IMR-90 (cell line): ENCODE measurements at regions not wholly inside any gene's neighbourhood (a gene's known extent, or its start where the extent isn't known, plus 50 kb on each side); places are given as distances from the start of the nearest gene placed in this dataset.

Experiments used
- ATAC-seq: fragments of 200-7000 bp; cut with Tn5 transposase; 2 replicates; pipeline ENCODE4 v1.9.1; 2020; ENCODE audit warnings: low read depth, mild to moderate bottlenecking, moderate library complexity
- BruUV-seq: library from RNA; stranded (reverse); fragments of 400-500 nt; replicated peaks from 2 replicates; lab custom pipeline; 2021; lab: Mats Ljungman, UMichigan
- CTCF ChIA-PET: fragments of 300-600 bp; formaldehyde crosslinking; extraction: SDS; loops from one replicate; lab custom pipeline; 2021; ENCODE audit warnings: antibody characterized with exemption; lab: Yijun Ruan, JAX
- POLR2A ChIA-PET: fragments of 300-600 bp; sonication (Branson Sonifier 250); formaldehyde crosslinking; loops from one replicate; lab custom pipeline; 2022; ENCODE audit warnings: antibody characterized with exemption; ENCODE audit not compliant: unreplicated experiment; lab: Charles Lee
- DNase-seq: peaks from one replicate; pipeline ENCODE4 v3.0.0; 2013
- H2AFZ ChIP-seq: replicated peaks from 2 replicates; pipeline ENCODE3; 2013; ENCODE audit warnings: low read length, mild to moderate bottlenecking; ENCODE audit not compliant: poor library complexity
- H2AK5ac ChIP-seq: 2 replicates; pipeline ENCODE4 v1.6.1; 2013; ENCODE audit warnings: low read depth, low read length, inconsistent platforms
- H2AK9ac ChIP-seq: replicated peaks from 2 replicates; pipeline ENCODE3; 2013; ENCODE audit warnings: mild to moderate bottlenecking, low read depth, low read length, moderate library complexity; ENCODE audit not compliant: poor library complexity
- H2BK120ac ChIP-seq: 2 replicates; pipeline ENCODE4 v1.6.1; 2013; ENCODE audit warnings: low read depth, low read length, inconsistent platforms
- H2BK15ac ChIP-seq: 3 replicates; pipeline ENCODE4 v1.6.1; 2013; ENCODE audit warnings: low read depth, low read length, inconsistent platforms
- H2BK20ac ChIP-seq: 2 replicates; pipeline ENCODE4 v1.6.1; 2013; ENCODE audit warnings: low read depth, mild to moderate bottlenecking, inconsistent platforms, low read length, moderate library complexity
- H2BK5ac ChIP-seq: 2 replicates; pipeline ENCODE4 v1.6.1; 2013; ENCODE audit warnings: mild to moderate bottlenecking, low read depth, low read length, inconsistent platforms; ENCODE audit not compliant: poor library complexity, severe bottlenecking
- H3K14ac ChIP-seq: replicated peaks from 2 replicates; pipeline ENCODE4 v1.6.1; 2013; ENCODE audit warnings: low read depth, low read length, inconsistent platforms
- H3K18ac ChIP-seq: 2 replicates; pipeline ENCODE4 v1.6.1; 2013; ENCODE audit warnings: low read depth, low read length, control low read depth
- H3K23ac ChIP-seq: 2 replicates; pipeline ENCODE4 v1.6.1; 2013; ENCODE audit warnings: low read depth, low read length, inconsistent platforms
- H3K27ac ChIP-seq: 2 replicates; pipeline ENCODE4 v1.5.1; 2013; ENCODE audit warnings: mild to moderate bottlenecking, control low read depth, low read length; ENCODE audit not compliant: insufficient read depth
- H3K27me3 ChIP-seq: 2 replicates; pipeline ENCODE4 v1.6.1; 2013; ENCODE audit warnings: low read length; ENCODE audit not compliant: control insufficient read depth, insufficient read depth
- H3K36me3 ChIP-seq: 2 replicates; pipeline ENCODE4 v1.6.1; 2013; ENCODE audit warnings: low read length, mixed read lengths; ENCODE audit not compliant: control insufficient read depth, insufficient read depth
- H3K4ac ChIP-seq: 2 replicates; pipeline ENCODE4 v1.6.1; 2013; ENCODE audit warnings: low read depth, low read length, inconsistent platforms
- H3K4me1 ChIP-seq: 2 replicates; pipeline ENCODE4 v1.6.1; 2013; ENCODE audit warnings: low read length, mixed read lengths; ENCODE audit not compliant: control insufficient read depth, insufficient read depth
- H3K4me2 ChIP-seq: 2 replicates; pipeline ENCODE4 v1.6.1; 2013; ENCODE audit warnings: low read depth, mild to moderate bottlenecking, control low read depth, low read length, moderate library complexity
- H3K4me3 ChIP-seq: 2 replicates; pipeline ENCODE4 v1.5.1; 2013; ENCODE audit warnings: low read depth, mild to moderate bottlenecking, control low read depth, low read length, moderate library complexity; ENCODE audit not compliant: insufficient read depth
- H3K56ac ChIP-seq: 2 replicates; pipeline ENCODE4 v1.6.1; 2013; ENCODE audit warnings: low read length, inconsistent platforms; ENCODE audit not compliant: insufficient read depth; ENCODE audit errors: extremely low read depth
- H3K79me1 ChIP-seq, 2 experiments: 2 replicates each; pipeline ENCODE4 v1.6.1; 2013; ENCODE audit warnings: low read length in 2 of 2, inconsistent platforms in 1 of 2, low read depth in 1 of 2
- H3K9ac ChIP-seq: 2 replicates; pipeline ENCODE4 v1.6.1; 2013; ENCODE audit warnings: low read depth, low read length, control low read depth
- H3K9me1 ChIP-seq: 2 replicates; pipeline ENCODE4 v1.6.1; 2013; ENCODE audit warnings: low read length, inconsistent platforms; ENCODE audit not compliant: insufficient read depth
- H3K9me3 ChIP-seq: 2 replicates; pipeline ENCODE4 v1.6.1; 2013; ENCODE audit warnings: low read length; ENCODE audit not compliant: control insufficient read depth, insufficient read depth
- H4K20me1 ChIP-seq: 2 replicates; pipeline ENCODE4 v1.6.1; 2013; ENCODE audit warnings: low read length, inconsistent platforms; ENCODE audit not compliant: insufficient read depth
- H4K5ac ChIP-seq: 2 replicates; pipeline ENCODE4 v1.6.1; 2013; ENCODE audit warnings: mild to moderate bottlenecking, low read depth, low read length, control low read depth
- H4K8ac ChIP-seq, 2 experiments: 2 replicates each; pipeline ENCODE4 v1.6.1; 2013; ENCODE audit warnings: low read depth in 2 of 2, low read length in 2 of 2, control low read depth in 1 of 2, inconsistent platforms in 1 of 2
- H4K91ac ChIP-seq: 2 replicates; pipeline ENCODE4 v1.6.1; 2013; ENCODE audit warnings: low read depth, low read length, inconsistent platforms; ENCODE audit not compliant: insufficient read depth
- BHLHE40 ChIP-seq: fragments of 150-350 bp; IDR thresholded peaks from 2 replicates; pipeline ENCODE4 v1.6.1; 2016; ENCODE audit warnings: mild to moderate bottlenecking, low read depth, low read length
- CEBPB ChIP-seq: IDR thresholded peaks from 2 replicates; pipeline ENCODE4 v1.6.1; 2012; ENCODE audit warnings: low read depth, low read length, improper control_type of control experiment
- CHD1 ChIP-seq: IDR thresholded peaks from 2 replicates; pipeline ENCODE4 v1.6.1; 2012; ENCODE audit warnings: low read depth, low read length, improper control_type of control experiment
- FOS ChIP-seq: fragments of 150-350 bp; IDR thresholded peaks from 2 replicates; pipeline ENCODE4 v1.6.1; 2016; ENCODE audit warnings: low read depth, low read length
- MAFK ChIP-seq: IDR thresholded peaks from 2 replicates; pipeline ENCODE4 v1.6.1; 2012; ENCODE audit warnings: low read depth, low read length, improper control_type of control experiment
- MAZ ChIP-seq: IDR thresholded peaks from 2 replicates; pipeline ENCODE4 v1.6.1; 2012; ENCODE audit warnings: low read depth, mild to moderate bottlenecking, low read length, improper control_type of control experiment, moderate library complexity, borderline replicate concordance
- MXI1 ChIP-seq: IDR thresholded peaks from 2 replicates; pipeline ENCODE4 v1.6.1; 2012; ENCODE audit warnings: low read depth, mild to moderate bottlenecking, low read length, moderate library complexity, borderline replicate concordance
- NFE2L2 ChIP-seq: fragments of 150-350 bp; IDR thresholded peaks from 2 replicates; pipeline ENCODE4 v1.6.1; 2016; ENCODE audit warnings: low read depth, mild to moderate bottlenecking, low read length
- POLR2A ChIP-seq: IDR thresholded peaks from 2 replicates; pipeline ENCODE4 v1.6.1; 2012; ENCODE audit warnings: mild to moderate bottlenecking, low read depth, low read length
- RAD21 ChIP-seq: IDR thresholded peaks from 2 replicates; pipeline ENCODE4 v1.6.1; 2012; ENCODE audit warnings: low read length, improper control_type of control experiment
- RCOR1 ChIP-seq: IDR thresholded peaks from 2 replicates; pipeline ENCODE4 v1.6.1; 2012; ENCODE audit warnings: mild to moderate bottlenecking, low read length, improper control_type of control experiment; ENCODE audit not compliant: insufficient replicate concordance
- RFX5 ChIP-seq: IDR thresholded peaks from 2 replicates; pipeline ENCODE4 v1.8.0; 2012; ENCODE audit warnings: low read depth, mild to moderate bottlenecking, low read length, moderate library complexity
- SMC3 ChIP-seq: fragments of 150-350 bp; IDR thresholded peaks from 2 replicates; pipeline ENCODE4 v1.6.1; 2016; ENCODE audit warnings: low read depth, mild to moderate bottlenecking, antibody characterized with exemption, low read length, moderate library complexity
- WGBS, 2 experiments: methylation state at CpG; one replicate each; pipeline versions ENCODE4 v1.1.5 to v1.1.7; 2013; ENCODE audit warnings: missing lambda C conversion rate in 2 of 2; ENCODE audit not compliant: insufficient read length in 1 of 2; ENCODE audit errors: extremely low coverage in 2 of 2; 5-methylcytosine and 5-hydroxymethylcytosine counted together
- dilution Hi-C: fragments of 300-500 bp; cut with HindIII; formaldehyde crosslinking; loops from one replicate; pipeline ENCODE4 v1.14.3; 2018; ENCODE audit warnings: low sequenced_read_pairs; ENCODE audit not compliant: unreplicated experiment
- in situ Hi-C: fragments of 300-500 bp; cut with MboI; formaldehyde crosslinking; loops from 3 replicates; pipeline ENCODE4 v1.14.3; 2019; ENCODE audit warnings: low sequenced_read_pairs, inconsistent platforms, mixed read lengths
- intact Hi-C: fragments of 100-400 bp; cut with micrococcal nuclease; formaldehyde crosslinking; loops from 2 replicates; pipeline ENCODE4 v1.10.0; 2022
- TF ChIP-seq, protein P1 (sequence below): fragments of 150-350 bp; IDR thresholded peaks from 2 replicates; pipeline ENCODE4 v1.6.1; 2017; ENCODE audit warnings: mild to moderate bottlenecking, antibody characterized with exemption, low read length, low read depth
- TF ChIP-seq, protein P2 (sequence below): conservative IDR thresholded peaks from 2 replicates; pipeline ENCODE4 v1.5.1; 2012; ENCODE audit warnings: mild to moderate bottlenecking, low read depth, low read length, improper control_type of control experiment
- TF ChIP-seq, protein P3 (sequence below): fragments of 150-350 bp; IDR thresholded peaks from 2 replicates; pipeline ENCODE4 v1.6.1; 2016; ENCODE audit warnings: low read depth, mild to moderate bottlenecking, low read length, moderate library complexity, borderline replicate concordance

DNA sequence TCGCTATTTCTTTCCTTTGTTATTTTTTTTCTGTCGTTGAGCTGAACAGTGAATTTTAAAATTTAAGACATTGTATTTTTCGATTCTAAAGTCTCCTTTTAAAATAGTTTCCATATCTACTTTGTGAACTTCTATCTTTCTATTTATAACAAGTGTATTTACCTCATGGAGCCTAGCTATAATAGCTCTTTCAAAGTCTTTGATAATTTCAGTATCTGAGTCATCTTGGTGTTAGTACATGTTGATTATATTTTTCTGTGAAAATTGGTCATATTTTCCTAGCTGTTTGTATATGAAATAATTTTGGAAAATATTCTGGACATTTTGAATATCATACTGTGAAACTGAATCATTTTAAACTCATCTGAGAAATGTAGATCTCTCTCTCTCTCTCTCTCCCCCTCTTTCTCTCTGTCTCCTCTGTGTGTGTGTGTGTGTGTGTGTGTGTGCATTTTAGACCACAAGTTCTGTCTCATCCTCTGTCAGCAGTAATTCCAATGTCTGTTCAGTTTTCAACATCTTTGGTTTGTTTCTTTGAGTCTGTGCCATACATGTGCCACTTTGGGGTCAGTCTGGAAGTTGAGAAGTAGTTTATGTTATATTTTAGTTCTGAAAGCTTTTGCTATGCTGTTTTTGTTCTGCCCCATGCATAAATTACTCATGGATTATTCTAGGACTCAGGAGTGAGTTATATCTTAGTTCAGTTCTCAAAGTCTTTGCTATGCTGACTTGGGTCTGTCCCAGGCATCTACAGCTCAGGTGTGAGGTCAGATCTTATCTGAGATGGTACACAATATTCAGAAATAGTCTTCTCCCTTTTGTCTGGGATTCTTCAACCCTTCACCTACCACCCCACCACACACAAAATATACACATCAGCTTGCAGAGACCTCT, 366.4 kb upstream of the CASK start:
- ATAC-seq: no peak
- H4K5ac ChIP-seq: no peak overlapping the region
- H3K4me1 ChIP-seq: no peaks in the 10 kb centered on the region

More for the DNA sequence above, 366.4 kb upstream of the CASK start:
- H2AK9ac ChIP-seq: no peak overlapping the region
- H4K20me1 ChIP-seq: no peaks in the 10 kb centered on the region
- no peak overlapping the region for H4K91ac ChIP-seq
- no peaks in the 10 kb centered on the region for H3K9me1 ChIP-seq
- no peak overlapping the region for H3K4me2 ChIP-seq
- intact Hi-C loops: no loop called here
- no peak overlapping the region for H3K4ac ChIP-seq
- dilution Hi-C loops: no loop called here
- CTCF ChIA-PET: no interaction called here
- H2BK20ac ChIP-seq: no peak overlapping the region
- H2BK120ac ChIP-seq: no peak overlapping the region
- H2AFZ ChIP-seq: no peak overlapping the region
- POLR2A ChIA-PET: no interaction called here
- no peak for DNase-seq
- H3K18ac ChIP-seq: no peak overlapping the region
- H3K27ac ChIP-seq: no peak overlapping the region
- no peaks in the 10 kb centered on the region for H3K9me3 ChIP-seq
- H3K36me3 ChIP-seq: no peaks in the 10 kb centered on the region
- H3K56ac ChIP-seq: no peak overlapping the region
- BruUV-seq: no TSS peak
- no peak overlapping the region for H4K8ac ChIP-seq
- H2AK5ac ChIP-seq: no peak overlapping the region
- H3K23ac ChIP-seq: no peak overlapping the region
- H3K27me3 ChIP-seq: no peaks in the 10 kb centered on the region
- TF ChIP-seq RFX5: no peak
- TF ChIP-seq CEBPB: no peak
- TF ChIP-seq MAZ: no peak
- TF ChIP-seq BHLHE40: no peak
- no peak for TF ChIP-seq FOS
- TF ChIP-seq CHD1: no peak
- no peak for TF ChIP-seq MXI1
- no peak for TF ChIP-seq RCOR1
- TF ChIP-seq NFE2L2: no peak
- TF ChIP-seq, protein P1, sequence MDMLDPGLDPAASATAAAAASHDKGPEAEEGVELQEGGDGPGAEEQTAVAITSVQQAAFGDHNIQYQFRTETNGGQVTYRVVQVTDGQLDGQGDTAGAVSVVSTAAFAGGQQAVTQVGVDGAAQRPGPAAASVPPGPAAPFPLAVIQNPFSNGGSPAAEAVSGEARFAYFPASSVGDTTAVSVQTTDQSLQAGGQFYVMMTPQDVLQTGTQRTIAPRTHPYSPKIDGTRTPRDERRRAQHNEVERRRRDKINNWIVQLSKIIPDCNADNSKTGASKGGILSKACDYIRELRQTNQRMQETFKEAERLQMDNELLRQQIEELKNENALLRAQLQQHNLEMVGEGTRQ: no peak
- no peak for TF ChIP-seq RAD21
- TF ChIP-seq MAFK: no peak
- no peak for TF ChIP-seq POLR2A
- TF ChIP-seq SMC3: no peak
- TF ChIP-seq, protein P2, sequence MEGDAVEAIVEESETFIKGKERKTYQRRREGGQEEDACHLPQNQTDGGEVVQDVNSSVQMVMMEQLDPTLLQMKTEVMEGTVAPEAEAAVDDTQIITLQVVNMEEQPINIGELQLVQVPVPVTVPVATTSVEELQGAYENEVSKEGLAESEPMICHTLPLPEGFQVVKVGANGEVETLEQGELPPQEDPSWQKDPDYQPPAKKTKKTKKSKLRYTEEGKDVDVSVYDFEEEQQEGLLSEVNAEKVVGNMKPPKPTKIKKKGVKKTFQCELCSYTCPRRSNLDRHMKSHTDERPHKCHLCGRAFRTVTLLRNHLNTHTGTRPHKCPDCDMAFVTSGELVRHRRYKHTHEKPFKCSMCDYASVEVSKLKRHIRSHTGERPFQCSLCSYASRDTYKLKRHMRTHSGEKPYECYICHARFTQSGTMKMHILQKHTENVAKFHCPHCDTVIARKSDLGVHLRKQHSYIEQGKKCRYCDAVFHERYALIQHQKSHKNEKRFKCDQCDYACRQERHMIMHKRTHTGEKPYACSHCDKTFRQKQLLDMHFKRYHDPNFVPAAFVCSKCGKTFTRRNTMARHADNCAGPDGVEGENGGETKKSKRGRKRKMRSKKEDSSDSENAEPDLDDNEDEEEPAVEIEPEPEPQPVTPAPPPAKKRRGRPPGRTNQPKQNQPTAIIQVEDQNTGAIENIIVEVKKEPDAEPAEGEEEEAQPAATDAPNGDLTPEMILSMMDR: no peak
- TF ChIP-seq, protein P3, sequence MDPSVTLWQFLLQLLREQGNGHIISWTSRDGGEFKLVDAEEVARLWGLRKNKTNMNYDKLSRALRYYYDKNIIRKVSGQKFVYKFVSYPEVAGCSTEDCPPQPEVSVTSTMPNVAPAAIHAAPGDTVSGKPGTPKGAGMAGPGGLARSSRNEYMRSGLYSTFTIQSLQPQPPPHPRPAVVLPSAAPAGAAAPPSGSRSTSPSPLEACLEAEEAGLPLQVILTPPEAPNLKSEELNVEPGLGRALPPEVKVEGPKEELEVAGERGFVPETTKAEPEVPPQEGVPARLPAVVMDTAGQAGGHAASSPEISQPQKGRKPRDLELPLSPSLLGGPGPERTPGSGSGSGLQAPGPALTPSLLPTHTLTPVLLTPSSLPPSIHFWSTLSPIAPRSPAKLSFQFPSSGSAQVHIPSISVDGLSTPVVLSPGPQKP: no peak
- H3K4me3 ChIP-seq: no peak overlapping the region
- WGBS, 2 experiments: no CpG with 5 or more reads among the region's 3 CpGs
- H3K79me1 ChIP-seq: no peaks in the 10 kb centered on the region
- no peak overlapping the region for H3K9ac ChIP-seq
- in situ Hi-C loops: no loop called here
- H2BK15ac ChIP-seq: no peak overlapping the region
- H3K14ac ChIP-seq: no peak overlapping the region
- H2BK5ac ChIP-seq: no peak overlapping the region
